WTC11 (cell line): ENCODE measurements at regions not wholly inside any gene's neighbourhood (a gene's known extent, or its start where the extent isn't known, plus 50 kb on each side); places are given as distances from the start of the nearest gene placed in this dataset.

Experiments used
- ATAC-seq: fragments of 200-7000 bp; cut with Tn5 transposase; 2 replicates; pipeline ENCODE4 v1.10.0; 2021; ENCODE audit warnings: mild to moderate bottlenecking, moderate library complexity
- CTCF ChIA-PET: fragments of 300-600 bp; sonication (Branson Sonifier 250); formaldehyde crosslinking; loops from one replicate; lab custom pipeline; 2021; ENCODE audit warnings: antibody characterized with exemption; lab: Charles Lee
- POLR2A ChIA-PET: fragments of 350-600 bp; sonication (Branson Sonifier 250); formaldehyde crosslinking; loops from one replicate; lab custom pipeline; 2021; ENCODE audit warnings: antibody characterized with exemption; lab: Charles Lee
- DNase-seq: peaks from one replicate; pipeline ENCODE4 v3.0.0; 2021; ENCODE audit warnings: low spot score
- H3K27ac Mint-ChIP-seq: 2 replicates; pipeline ENCODE4 v1.8.0; 2021; ENCODE audit warnings: mixed read lengths
- H3K27me3 Mint-ChIP-seq: 2 replicates; pipeline ENCODE4 v1.8.0; 2021; ENCODE audit warnings: low read depth, mild to moderate bottlenecking, moderate library complexity, mixed read lengths
- H3K36me3 Mint-ChIP-seq: 2 replicates; pipeline ENCODE4 v1.8.0; 2021; ENCODE audit warnings: mixed read lengths
- H3K4me1 Mint-ChIP-seq: 2 replicates; pipeline ENCODE4 v1.8.0; 2022; ENCODE audit warnings: mixed read lengths
- H3K4me3 Mint-ChIP-seq: 2 replicates; pipeline ENCODE4 v1.8.0; 2021; ENCODE audit warnings: mild to moderate bottlenecking, moderate library complexity, mixed read lengths
- H3K9me3 Mint-ChIP-seq: 2 replicates; pipeline ENCODE4 v1.8.0; 2021; ENCODE audit warnings: mixed read lengths
- ARID4B ChIP-seq: sonication (generic); formaldehyde crosslinking; IDR thresholded peaks from 2 replicates; pipeline ENCODE4 v1.8.0; 2023; ENCODE audit warnings: missing genetic modification reagents, mild to moderate bottlenecking, borderline replicate concordance
- ATF3 ChIP-seq: sonication (generic); formaldehyde crosslinking; conservative IDR thresholded peaks from 2 replicates; pipeline ENCODE4 v1.8.1; 2022; ENCODE audit warnings: mild to moderate bottlenecking, missing genetic modification reagents
- CBFB ChIP-seq: sonication (generic); formaldehyde crosslinking; IDR thresholded peaks from 2 replicates; pipeline ENCODE4 v1.8.1; 2022; ENCODE audit warnings: mild to moderate bottlenecking, low read depth, missing genetic modification reagents
- CREB1 ChIP-seq: sonication (generic); formaldehyde crosslinking; IDR thresholded peaks from 2 replicates; pipeline ENCODE4 v1.8.0; 2023; ENCODE audit warnings: mild to moderate bottlenecking, missing genetic modification reagents
- FOXJ3 ChIP-seq: sonication (generic); formaldehyde crosslinking; IDR thresholded peaks from 2 replicates; pipeline ENCODE4 v1.9.0; 2021; ENCODE audit warnings: missing genetic modification reagents, mild to moderate bottlenecking, borderline replicate concordance
- HMGA2 ChIP-seq: fragments of 250-450 bp; sonication (Bioruptor Pico); IDR thresholded peaks from 2 replicates; pipeline ENCODE4 v1.4.0; 2021; ENCODE audit warnings: mild to moderate bottlenecking, moderate library complexity
- MXD4 ChIP-seq: fragments of 250-450 bp; sonication (Bioruptor Pico); IDR thresholded peaks from 2 replicates; pipeline ENCODE4 v1.8.0; 2021; ENCODE audit warnings: mild to moderate bottlenecking, moderate library complexity, borderline replicate concordance
- NFATC4 ChIP-seq: fragments of 250-450 bp; sonication (Bioruptor Pico); IDR thresholded peaks from 2 replicates; pipeline ENCODE4 v1.9.0; 2021; ENCODE audit warnings: mild to moderate bottlenecking
- NR1H2 ChIP-seq: sonication (generic); formaldehyde crosslinking; IDR thresholded peaks from 2 replicates; pipeline ENCODE4 v1.9.0; 2021; ENCODE audit warnings: mild to moderate bottlenecking, moderate library complexity, missing genetic modification reagents
- OVOL2 ChIP-seq: fragments of 250-450 bp; sonication (Bioruptor Pico); IDR thresholded peaks from 2 replicates; pipeline ENCODE4 v1.9.0; 2021; ENCODE audit warnings: mild to moderate bottlenecking, borderline replicate concordance
- SMAD4 ChIP-seq: sonication (generic); formaldehyde crosslinking; IDR thresholded peaks from 2 replicates; pipeline ENCODE4 v1.8.0; 2022; ENCODE audit warnings: mild to moderate bottlenecking, missing genetic modification reagents
- SOX15 ChIP-seq: fragments of 250-450 bp; sonication (Bioruptor Pico); IDR thresholded peaks from 2 replicates; pipeline ENCODE4 v1.9.0; 2021; ENCODE audit warnings: mild to moderate bottlenecking
- ZNF138 ChIP-seq: sonication (generic); formaldehyde crosslinking; conservative IDR thresholded peaks from 2 replicates; pipeline ENCODE4 v1.8.1; 2022; ENCODE audit warnings: mild to moderate bottlenecking, moderate library complexity, missing genetic modification reagents
- ZNF232 ChIP-seq: sonication (generic); formaldehyde crosslinking; IDR thresholded peaks from 2 replicates; pipeline ENCODE4 v1.8.0; 2022; ENCODE audit warnings: mild to moderate bottlenecking, missing genetic modification reagents
- ZNF396 ChIP-seq: fragments of 250-450 bp; sonication (Bioruptor Pico); IDR thresholded peaks from 2 replicates; pipeline ENCODE4 v1.8.0; 2021; ENCODE audit warnings: mild to moderate bottlenecking, moderate library complexity, borderline replicate concordance
- TF ChIP-seq, protein P1 (sequence below): sonication (generic); formaldehyde crosslinking; IDR thresholded peaks from 2 replicates; pipeline ENCODE4 v1.8.1; 2022; ENCODE audit warnings: mild to moderate bottlenecking, missing genetic modification reagents, moderate library complexity, borderline replicate concordance
- TF ChIP-seq, protein P2 (sequence below): sonication (generic); formaldehyde crosslinking; IDR thresholded peaks from 2 replicates; pipeline ENCODE4 v1.8.1; 2023; ENCODE audit warnings: mild to moderate bottlenecking, missing genetic modification reagents

- H3K4me1 Mint-ChIP-seq: no peaks in the 10 kb centered on the region
- H3K9me3 Mint-ChIP-seq: peaks cover 5% of the 10 kb centered on the region; the same call in 1 of the 2 replicates
- CTCF ChIA-PET: no interaction called here
- DNase-seq: no peak
- no peak overlapping the region for H3K27ac Mint-ChIP-seq
- TF ChIP-seq NR1H2 (CRISPR knock-in tag): no peak
- no peak for TF ChIP-seq HMGA2
- no peak for TF ChIP-seq NFATC4
- TF ChIP-seq ZNF138 (CRISPR knock-in tag): no peak
- TF ChIP-seq, all 79 proteins: peak for 0
- Mint-ChIP-seq H3K36me3 (no peaks in the 10 kb centered on the region), H3K4me3 (no peak overlapping the region), H3K27me3 (no peaks in the 10 kb centered on the region; the same call in 1 of the 2 replicates)
- no peak for ATAC-seq
- POLR2A ChIA-PET: interaction anchor here (1.1 kb wide), 1 partner anchor 15 kb away, joined by 8 read pairs; no protein-coding TSS in a partner anchor
Observed at GRCh38 chr5:174252121-174252520, 206.6 kb downstream of the NSG2 start.

DNA sequence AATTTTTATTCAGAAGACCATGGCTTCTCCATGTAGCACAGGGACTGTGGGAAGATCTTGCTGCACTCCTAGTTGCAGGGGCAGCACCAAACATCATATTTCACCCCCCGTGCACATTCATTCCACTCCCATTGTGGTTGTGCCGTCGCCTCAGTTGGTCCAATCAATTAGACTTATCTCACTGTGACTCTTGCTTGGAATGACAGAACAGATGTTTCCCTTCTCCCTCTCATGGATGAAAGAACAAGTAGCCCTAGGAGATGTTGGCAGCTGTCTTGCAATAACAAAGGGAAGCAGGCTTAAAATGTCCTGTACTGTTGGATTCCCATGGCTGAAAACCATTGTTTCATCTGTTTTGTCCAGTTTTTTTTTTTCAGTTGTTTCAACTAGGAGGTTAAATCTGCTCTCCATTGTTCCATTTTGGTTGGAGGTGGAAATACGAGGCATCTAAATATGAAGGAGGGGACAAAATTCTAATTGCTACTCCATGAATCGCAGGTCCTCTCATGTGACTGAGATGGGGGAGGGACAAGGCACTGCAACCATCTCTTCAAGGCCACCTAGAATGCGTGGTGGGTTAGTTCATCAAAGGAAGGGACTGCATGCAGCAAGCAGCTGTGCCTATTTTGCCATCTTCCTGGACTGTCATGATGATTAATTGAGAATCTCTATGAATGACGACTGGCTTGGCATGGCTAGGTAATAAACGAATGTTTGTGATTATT lies 214.4 kb downstream of the NSG2 start:
- no peak for ATAC-seq
- TF ChIP-seq SMAD4 (CRISPR knock-in tag): no peak
- no peak for TF ChIP-seq ARID4B (CRISPR knock-in tag)
- no peak for TF ChIP-seq OVOL2 (CRISPR knock-in tag)
- no peak for TF ChIP-seq ZNF232
- no peak for TF ChIP-seq ZNF396 (CRISPR knock-in tag)
- TF ChIP-seq MXD4 (CRISPR knock-in tag): no peak
- no peak for TF ChIP-seq ATF3 (CRISPR knock-in tag)
- no peak for TF ChIP-seq CREB1 (CRISPR knock-in tag)
- TF ChIP-seq FOXJ3 (CRISPR knock-in tag): no peak
- TF ChIP-seq, protein P1, sequence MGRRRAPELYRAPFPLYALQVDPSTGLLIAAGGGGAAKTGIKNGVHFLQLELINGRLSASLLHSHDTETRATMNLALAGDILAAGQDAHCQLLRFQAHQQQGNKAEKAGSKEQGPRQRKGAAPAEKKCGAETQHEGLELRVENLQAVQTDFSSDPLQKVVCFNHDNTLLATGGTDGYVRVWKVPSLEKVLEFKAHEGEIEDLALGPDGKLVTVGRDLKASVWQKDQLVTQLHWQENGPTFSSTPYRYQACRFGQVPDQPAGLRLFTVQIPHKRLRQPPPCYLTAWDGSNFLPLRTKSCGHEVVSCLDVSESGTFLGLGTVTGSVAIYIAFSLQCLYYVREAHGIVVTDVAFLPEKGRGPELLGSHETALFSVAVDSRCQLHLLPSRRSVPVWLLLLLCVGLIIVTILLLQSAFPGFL: no peak
- TF ChIP-seq SOX15: no peak
- TF ChIP-seq CBFB (CRISPR knock-in tag): no peak
- TF ChIP-seq, protein P2, sequence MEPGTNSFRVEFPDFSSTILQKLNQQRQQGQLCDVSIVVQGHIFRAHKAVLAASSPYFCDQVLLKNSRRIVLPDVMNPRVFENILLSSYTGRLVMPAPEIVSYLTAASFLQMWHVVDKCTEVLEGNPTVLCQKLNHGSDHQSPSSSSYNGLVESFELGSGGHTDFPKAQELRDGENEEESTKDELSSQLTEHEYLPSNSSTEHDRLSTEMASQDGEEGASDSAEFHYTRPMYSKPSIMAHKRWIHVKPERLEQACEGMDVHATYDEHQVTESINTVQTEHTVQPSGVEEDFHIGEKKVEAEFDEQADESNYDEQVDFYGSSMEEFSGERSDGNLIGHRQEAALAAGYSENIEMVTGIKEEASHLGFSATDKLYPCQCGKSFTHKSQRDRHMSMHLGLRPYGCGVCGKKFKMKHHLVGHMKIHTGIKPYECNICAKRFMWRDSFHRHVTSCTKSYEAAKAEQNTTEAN (CRISPR knock-in tag): no peak
- no peak for DNase-seq
- no peak overlapping the region for H3K27ac Mint-ChIP-seq
- ChIA-PET CTCF (no interaction called here), POLR2A (no interaction called here)
- H3K9me3 Mint-ChIP-seq: peaks cover 10% of the 10 kb centered on the region
- H3K4me1 Mint-ChIP-seq: no peaks in the 10 kb centered on the region
- H3K27me3 Mint-ChIP-seq: no peaks in the 10 kb centered on the region; the same call in 1 of the 2 replicates
- H3K4me3 Mint-ChIP-seq: no peak overlapping the region
- H3K36me3 Mint-ChIP-seq: no peaks in the 10 kb centered on the region
